PC-9 (cell line): ENCODE measurements at regions not wholly inside any gene's neighbourhood (a gene's known extent, or its start where the extent isn't known, plus 50 kb on each side); places are given as distances from the start of the nearest gene placed in this dataset.

Experiments
- BruUV-seq: library from RNA; stranded (reverse); fragments of 400-500 nt; replicated peaks from 2 replicates; lab custom pipeline; 2021; lab: Mats Ljungman, UMichigan
- CTCF ChIA-PET: fragments of 300-600 bp; sonication (Branson Sonifier 250); formaldehyde crosslinking; loops from one replicate; lab custom pipeline; 2022; ENCODE audit warnings: antibody characterized with exemption; lab: Charles Lee
- POLR2A ChIA-PET: fragments of 300-600 bp; sonication (Branson Sonifier 250); formaldehyde crosslinking; loops from one replicate; lab custom pipeline; 2022; ENCODE audit warnings: antibody characterized with exemption; ENCODE audit not compliant: unreplicated experiment; lab: Charles Lee
- DNase-seq, 2 experiments: peaks; one replicate each; pipeline versions ENCODE4 v3.0.0 to v3.0.0-alpha.2; 2015 to 2022; ENCODE audit warnings: mixed read lengths in 1 of 2
- H2AFZ ChIP-seq: fragments of 200-600 bp; sonication (generic); 2 replicates; pipeline ENCODE4 v1.8.1; 2017; ENCODE audit warnings: antibody characterized with exemption
- H3F3A ChIP-seq: fragments of 200-600 bp; sonication (generic); 2 replicates; pipeline ENCODE4 v1.8.1; 2017; ENCODE audit warnings: antibody characterized with exemption, mild to moderate bottlenecking, low read depth; ENCODE audit not compliant: insufficient read depth
- H3K27ac ChIP-seq: fragments of 200-600 bp; sonication (generic); 2 replicates; pipeline ENCODE4 v1.6.1; 2016; ENCODE audit warnings: mixed run types
- H3K27me3 ChIP-seq: fragments of 200-600 bp; sonication (generic); 2 replicates; pipeline ENCODE4 v1.6.1; 2016; ENCODE audit warnings: low read depth, mixed run types; ENCODE audit not compliant: insufficient read depth
- H3K36me3 ChIP-seq: fragments of 200-600 bp; sonication (generic); 2 replicates; pipeline ENCODE4 v1.6.1; 2016; ENCODE audit warnings: low read depth, mixed run types
- H3K4me1 ChIP-seq: fragments of 200-600 bp; sonication (generic); replicated peaks from 2 replicates; pipeline ENCODE4 v1.6.1; 2016; ENCODE audit warnings: mixed run types; ENCODE audit not compliant: insufficient read depth
- H3K4me2 ChIP-seq: fragments of 200-600 bp; sonication (generic); 2 replicates; pipeline ENCODE4 v1.6.1; 2017; ENCODE audit warnings: mixed run types
- H3K4me3 ChIP-seq: fragments of 200-600 bp; sonication (generic); 2 replicates; pipeline ENCODE4 v1.6.1; 2016; ENCODE audit warnings: mixed run types
- H3K79me2 ChIP-seq: fragments of 200-600 bp; sonication (generic); 2 replicates; pipeline ENCODE4 v1.6.1; 2017; ENCODE audit warnings: low read depth, mixed run types
- H3K9me2 ChIP-seq: fragments of 200-600 bp; sonication (generic); 2 replicates; pipeline ENCODE4 v1.8.1; 2017; ENCODE audit warnings: mild to moderate bottlenecking; ENCODE audit not compliant: insufficient read depth
- H3K9me3 ChIP-seq: fragments of 200-600 bp; sonication (generic); 2 replicates; pipeline ENCODE4 v1.8.1; 2016; ENCODE audit warnings: low read depth; ENCODE audit not compliant: insufficient read depth
- H4K20me1 ChIP-seq: fragments of 200-600 bp; sonication (generic); 2 replicates; pipeline ENCODE4 v1.8.1; 2017; ENCODE audit not compliant: insufficient read depth
- EZH2 ChIP-seq: fragments of 200-600 bp; sonication (generic); IDR thresholded peaks from 2 replicates; pipeline ENCODE4 v1.8.0; 2017; ENCODE audit warnings: antibody characterized with exemption, low read depth
- intact Hi-C: fragments of 100-400 bp; cut with micrococcal nuclease; formaldehyde crosslinking; loops from one replicate; pipeline ENCODE4 v1.10.0; 2022; ENCODE audit not compliant: unreplicated experiment
- TF ChIP-seq, protein P1 (sequence below): fragments of 200-600 bp; sonication (generic); conservative IDR thresholded peaks from 2 replicates; pipeline ENCODE4 v1.6.1; 2017; ENCODE audit warnings: mixed run types, antibody characterized with exemption, mild to moderate bottlenecking, moderate library complexity

DNA sequence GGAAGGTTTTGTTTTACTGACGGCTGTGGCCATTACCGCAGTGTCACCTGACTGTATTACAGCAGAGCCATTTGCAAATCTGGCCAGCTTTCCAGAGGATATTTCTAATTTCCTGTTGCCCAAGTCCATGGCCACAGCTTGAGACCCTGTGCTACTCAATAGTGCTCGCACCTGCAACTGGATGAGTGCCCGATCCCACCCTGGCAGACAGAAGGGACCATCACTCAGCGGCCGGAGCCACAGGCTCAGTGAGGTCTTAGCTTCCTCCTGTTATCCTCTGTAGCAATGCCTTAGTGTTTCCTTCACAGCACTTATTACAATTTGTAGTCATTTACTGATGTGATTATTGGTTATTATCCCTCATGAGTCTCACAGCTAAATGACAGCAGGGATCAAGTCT is 184.8 kb downstream of the LRRN1 start:
- no peaks in the 10 kb centered on the region for H3K9me2 ChIP-seq
- BruUV-seq = no TSS peak
- no peak overlapping the region for H3K4me3 ChIP-seq
- no peaks in the 10 kb centered on the region for H3K79me2 ChIP-seq
- no peak overlapping the region for H3K4me2 ChIP-seq
- ChIA-PET CTCF (no interaction called here), POLR2A (no interaction called here)
- TF ChIP-seq EZH2 = no peak
- TF ChIP-seq, protein P1, sequence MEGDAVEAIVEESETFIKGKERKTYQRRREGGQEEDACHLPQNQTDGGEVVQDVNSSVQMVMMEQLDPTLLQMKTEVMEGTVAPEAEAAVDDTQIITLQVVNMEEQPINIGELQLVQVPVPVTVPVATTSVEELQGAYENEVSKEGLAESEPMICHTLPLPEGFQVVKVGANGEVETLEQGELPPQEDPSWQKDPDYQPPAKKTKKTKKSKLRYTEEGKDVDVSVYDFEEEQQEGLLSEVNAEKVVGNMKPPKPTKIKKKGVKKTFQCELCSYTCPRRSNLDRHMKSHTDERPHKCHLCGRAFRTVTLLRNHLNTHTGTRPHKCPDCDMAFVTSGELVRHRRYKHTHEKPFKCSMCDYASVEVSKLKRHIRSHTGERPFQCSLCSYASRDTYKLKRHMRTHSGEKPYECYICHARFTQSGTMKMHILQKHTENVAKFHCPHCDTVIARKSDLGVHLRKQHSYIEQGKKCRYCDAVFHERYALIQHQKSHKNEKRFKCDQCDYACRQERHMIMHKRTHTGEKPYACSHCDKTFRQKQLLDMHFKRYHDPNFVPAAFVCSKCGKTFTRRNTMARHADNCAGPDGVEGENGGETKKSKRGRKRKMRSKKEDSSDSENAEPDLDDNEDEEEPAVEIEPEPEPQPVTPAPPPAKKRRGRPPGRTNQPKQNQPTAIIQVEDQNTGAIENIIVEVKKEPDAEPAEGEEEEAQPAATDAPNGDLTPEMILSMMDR = no peak
- H3K27ac ChIP-seq = no peak overlapping the region
- no peaks in the 10 kb centered on the region for H3K9me3 ChIP-seq
- H3F3A ChIP-seq = no peaks in the 10 kb centered on the region
- H4K20me1 ChIP-seq = no peaks in the 10 kb centered on the region
- intact Hi-C loops = no loop called here
- H3K27me3 ChIP-seq = no peaks in the 10 kb centered on the region
- H2AFZ ChIP-seq = no peak overlapping the region
- DNase-seq = no peak
- no peaks in the 10 kb centered on the region for H3K36me3 ChIP-seq
- no peaks in the 10 kb centered on the region for H3K4me1 ChIP-seq

DNA sequence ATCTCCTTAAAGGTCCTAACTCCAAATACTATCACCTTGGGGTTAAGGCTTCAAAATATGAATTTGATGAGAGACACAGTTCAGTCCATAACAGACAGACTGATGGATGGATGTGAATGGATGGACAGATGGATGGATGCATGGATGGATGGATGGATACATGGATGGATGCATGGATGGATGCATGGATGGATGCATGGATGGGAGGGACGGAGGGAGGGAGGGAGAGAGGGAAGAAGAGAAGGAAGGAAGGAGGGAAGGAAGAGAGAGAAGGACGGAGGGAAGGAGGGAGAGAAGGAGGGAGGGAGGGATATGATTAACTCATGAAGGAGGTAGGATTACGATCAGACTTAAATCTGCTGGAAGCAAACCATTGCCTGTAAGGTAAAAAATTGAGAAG is 192.4 kb downstream of the LRRN1 start:
- Histone ChIP-seq H3F3A (no peaks in the 10 kb centered on the region), H3K4me1 (no peaks in the 10 kb centered on the region), H3K4me2 (no peak overlapping the region), H3K36me3 (no peaks in the 10 kb centered on the region), H2AFZ (no peak overlapping the region), H3K79me2 (no peaks in the 10 kb centered on the region), H3K9me3 (no peaks in the 10 kb centered on the region), H3K27ac (no peak overlapping the region), H4K20me1 (no peaks in the 10 kb centered on the region), H3K4me3 (no peak overlapping the region), H3K27me3 (no peaks in the 10 kb centered on the region), H3K9me2 (no peaks in the 10 kb centered on the region)
- DNase-seq = no peak
- TF ChIP-seq, protein P1 = no peak
- no peak for TF ChIP-seq EZH2
- CTCF ChIA-PET = no interaction called here
- intact Hi-C loops = loop anchor here (10.0 kb wide), 2 partner anchors 283 to 497 kb away; no protein-coding TSS in a partner anchor
- BruUV-seq = no TSS peak
- POLR2A ChIA-PET = no interaction called here

DNA sequence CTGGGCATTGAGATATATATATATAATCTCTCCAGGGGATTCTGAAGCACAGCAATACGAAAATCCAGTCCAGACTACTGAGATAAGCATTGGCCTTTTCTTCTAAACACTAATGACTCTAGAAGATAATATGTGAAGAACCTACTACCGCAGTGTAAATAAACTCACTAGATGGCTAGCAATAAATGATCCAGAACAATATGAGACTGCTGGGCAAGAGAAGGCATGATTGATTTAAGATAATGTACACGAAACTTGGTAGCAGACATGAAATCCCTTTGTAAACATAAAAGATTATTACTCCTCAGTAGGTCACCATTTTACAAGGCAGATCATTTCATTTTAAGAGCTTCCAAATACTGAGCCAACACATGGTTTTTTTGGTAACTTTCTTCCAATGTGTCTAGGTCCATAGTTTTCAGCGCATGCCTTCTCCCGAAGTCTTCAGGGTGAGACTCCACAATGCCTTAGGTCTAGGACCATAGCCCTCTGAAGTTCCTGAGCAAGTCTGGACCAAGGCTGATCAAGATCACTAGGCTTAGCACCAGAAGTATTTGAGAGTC is 193.2 kb downstream of the LRRN1 start:
- H3K9me2 ChIP-seq = no peaks in the 10 kb centered on the region
- H3K9me3 ChIP-seq = no peaks in the 10 kb centered on the region
- no peaks in the 10 kb centered on the region for H3K36me3 ChIP-seq
- no peaks in the 10 kb centered on the region for H4K20me1 ChIP-seq
- H3K27ac ChIP-seq = no peak overlapping the region
- H2AFZ ChIP-seq = no peak overlapping the region
- no peak for DNase-seq
- no peak for TF ChIP-seq EZH2
- TF ChIP-seq, protein P1 = no peak
- ChIA-PET CTCF (no interaction called here), POLR2A (no interaction called here)
- no peak overlapping the region for H3K4me2 ChIP-seq
- H3F3A ChIP-seq = no peaks in the 10 kb centered on the region
- H3K4me3 ChIP-seq = no peak overlapping the region
- H3K4me1 ChIP-seq = no peaks in the 10 kb centered on the region
- H3K79me2 ChIP-seq = no peaks in the 10 kb centered on the region
- intact Hi-C loops = loop anchor here (10.0 kb wide), 2 partner anchors 282 to 498 kb away; no protein-coding TSS in a partner anchor
- no peaks in the 10 kb centered on the region for H3K27me3 ChIP-seq
- BruUV-seq = no TSS peak
